NCI-H1048 (cell line): ENCODE measurements at regions not wholly inside any gene's neighbourhood (a gene's known extent, or its start where the extent isn't known, plus 50 kb on each side); places are given as distances from the start of the nearest gene placed in this dataset.

Experiments used
- DNase-seq: peaks from one replicate; lab custom pipeline; 2025; lab: John Stamatoyannopoulos, UW

DNA sequence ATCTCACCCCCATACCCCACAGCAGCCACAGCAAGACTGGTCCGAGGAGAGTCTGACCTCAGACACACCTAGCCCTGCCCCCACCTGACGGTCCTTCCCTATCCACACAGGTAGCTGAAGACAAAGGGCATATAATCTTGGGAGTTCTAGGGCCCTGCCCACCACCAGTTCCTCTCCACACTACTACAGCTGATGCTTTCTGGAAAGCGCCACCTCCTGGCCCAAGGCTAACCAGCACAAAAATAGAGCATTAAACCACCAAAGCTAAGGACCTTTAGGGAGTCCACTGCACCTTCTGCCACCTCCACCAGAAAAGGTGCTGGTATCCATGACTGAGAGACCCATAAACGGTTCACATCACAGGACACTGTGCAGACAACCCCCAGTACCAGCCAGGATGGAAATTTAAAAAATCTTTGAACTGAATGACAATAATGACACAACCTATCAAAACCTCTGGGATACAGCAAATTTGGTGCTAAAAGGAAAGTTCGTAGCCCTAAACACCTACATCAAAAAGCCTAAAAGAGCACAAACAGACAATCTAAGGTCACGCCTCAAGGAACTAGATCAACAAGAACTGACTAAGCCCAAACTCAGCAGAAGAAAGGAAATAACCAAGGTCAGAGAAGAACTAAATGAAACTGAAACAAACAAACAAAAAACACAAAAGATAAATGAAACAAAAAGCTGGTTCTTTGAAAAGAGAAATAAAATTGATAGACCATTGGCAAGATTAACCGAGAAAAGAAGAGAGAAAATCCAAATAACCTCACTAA, 122.1 kb upstream of the TPRG1 start:
- no peak for DNase-seq

GRCh38 chr3:189053322-189053721, 118.4 kb upstream of the TPRG1 start:
- no peak for DNase-seq

DNA sequence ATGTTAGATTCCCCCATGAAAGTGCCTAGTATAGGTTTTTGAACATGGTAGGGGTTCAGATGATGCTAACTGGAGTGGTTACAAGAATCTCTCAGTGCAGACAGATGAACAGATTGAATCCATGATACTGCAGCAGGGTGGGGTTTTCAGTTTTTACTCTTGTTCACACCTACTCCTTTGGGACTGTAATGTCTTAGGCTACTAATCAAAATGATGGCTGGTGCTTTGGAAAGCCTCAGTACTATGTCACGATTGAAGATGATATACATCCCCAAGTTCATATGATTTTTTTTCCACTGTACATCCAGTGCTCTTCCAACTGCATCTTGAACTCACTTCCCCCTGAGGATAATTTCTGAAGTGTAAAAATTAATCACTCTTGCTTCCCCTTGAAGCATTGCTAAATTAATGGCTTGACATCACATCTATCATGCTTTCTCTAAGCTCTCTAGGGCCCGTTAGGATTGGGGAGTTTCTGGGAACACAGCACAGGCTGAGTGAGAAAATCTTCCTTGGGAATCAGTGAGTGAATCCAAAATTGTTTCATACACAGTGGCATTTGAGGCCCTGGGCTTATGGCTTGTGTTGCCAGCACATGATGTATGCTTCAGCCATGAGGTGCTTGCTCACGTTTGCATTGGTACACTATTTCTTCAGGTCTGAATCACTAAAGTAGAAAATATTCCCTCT, 115.0 kb upstream of the TPRG1 start:
- no peak for DNase-seq

- no peak for DNase-seq
Measured at GRCh38 chr3:189057369-189057768, 114.4 kb upstream of the TPRG1 start.

GRCh38 chr3:189058071-189058470, 113.7 kb upstream of the TPRG1 start:
- no peak for DNase-seq

- no peak for DNase-seq
Measured at GRCh38 chr3:189070965-189071364, 100.8 kb upstream of the TPRG1 start.

DNA sequence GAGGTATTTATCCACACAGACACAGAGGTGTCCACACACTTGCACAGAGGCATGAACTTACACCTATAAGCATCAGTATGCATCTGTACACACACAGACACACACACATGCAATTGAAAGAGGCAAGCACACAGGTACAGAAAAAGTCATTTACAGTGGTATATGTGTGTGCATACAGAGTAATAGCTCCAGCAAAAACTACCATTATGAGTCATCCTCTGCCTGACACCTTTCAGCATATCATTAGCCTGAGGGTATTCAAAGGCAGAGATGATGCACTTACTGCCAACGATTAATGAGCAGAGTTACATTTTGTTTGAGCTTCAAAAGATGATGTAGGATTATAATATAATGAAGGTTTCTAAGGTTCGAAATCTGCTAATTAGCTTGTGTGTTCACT, 100.3 kb upstream of the TPRG1 start:
- no peak for DNase-seq

GRCh38 chr3:189076449-189076848, 95.3 kb upstream of the TPRG1 start:
- no peak for DNase-seq

DNA sequence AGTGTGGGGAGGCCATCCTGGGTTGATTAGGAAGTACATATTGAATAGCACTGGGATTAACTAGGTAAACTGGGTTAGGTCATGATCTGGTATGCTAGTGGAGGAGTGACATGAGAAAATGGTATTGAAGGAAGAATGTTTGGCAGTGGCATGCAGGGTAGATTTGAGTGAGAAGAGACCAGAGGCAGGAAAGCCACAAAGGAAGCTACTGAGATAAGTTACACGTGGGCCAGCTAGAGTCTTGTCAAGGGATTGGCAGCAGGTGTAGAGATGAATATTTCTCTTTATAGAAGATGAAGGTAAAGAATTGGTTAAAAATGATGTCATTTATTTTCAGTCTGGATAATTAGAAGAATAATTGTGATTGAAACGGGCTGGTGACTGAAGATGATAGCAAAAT, 91.0 kb upstream of the TPRG1 start:
- DNase-seq = no peak

DNA sequence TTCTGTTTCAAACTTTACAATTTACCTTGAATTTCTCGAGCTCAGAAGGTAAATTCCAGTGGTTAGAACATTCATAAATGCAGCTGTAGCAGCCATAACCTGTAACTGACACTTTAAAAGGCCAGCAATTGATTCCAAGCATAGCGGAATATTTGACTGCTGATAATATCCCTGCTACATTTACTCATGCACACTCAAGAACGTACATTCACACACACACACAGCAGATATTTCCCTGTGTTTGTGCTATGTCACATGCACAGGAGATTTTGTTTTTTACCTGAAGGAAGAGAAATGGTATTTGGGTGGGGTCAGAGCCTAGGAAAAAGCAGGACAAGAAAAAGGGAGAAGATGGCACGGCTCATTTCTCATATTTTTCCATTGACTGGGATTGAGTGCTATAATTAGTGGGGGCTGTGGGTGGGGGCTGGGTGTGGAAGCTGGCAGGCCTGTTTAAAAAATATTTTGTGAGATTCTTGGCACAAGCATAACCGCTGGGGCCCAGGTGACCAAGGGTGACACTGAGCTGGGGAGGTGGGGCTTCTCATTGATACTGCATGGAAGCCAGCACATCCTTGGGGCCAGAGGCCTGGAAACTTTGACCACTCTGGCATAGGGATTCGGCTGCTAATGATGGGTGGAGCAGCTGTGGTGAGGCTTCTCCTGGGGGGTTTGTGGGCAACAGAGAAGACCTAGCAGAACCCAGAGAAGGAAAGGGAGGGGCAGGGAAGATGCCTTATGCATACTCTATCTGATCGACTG, 88.9 kb upstream of the TPRG1 start:
- DNase-seq = no peak

- no peak for DNase-seq
Measured at GRCh38 chr3:189084620-189085019, 87.2 kb upstream of the TPRG1 start.

DNA sequence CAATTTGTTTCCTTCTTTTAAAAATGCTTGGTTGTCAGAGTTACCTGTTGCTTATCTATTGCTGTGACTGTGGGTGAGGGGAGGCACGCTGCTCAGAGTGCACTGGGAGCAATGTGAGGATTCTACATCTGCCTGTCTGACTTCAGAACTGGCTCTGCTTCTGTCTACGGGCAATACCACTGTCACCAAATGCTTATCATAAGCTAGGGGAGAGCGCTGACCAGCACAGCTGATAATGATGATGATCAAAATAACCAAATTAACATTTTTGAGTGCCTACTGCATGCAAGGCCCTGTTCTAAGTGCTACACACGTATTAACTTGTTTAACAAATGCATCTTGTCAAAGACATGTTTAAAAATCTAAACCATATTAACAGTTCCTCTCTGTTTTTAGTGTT, 79.2 kb upstream of the TPRG1 start:
- no peak for DNase-seq

- no peak for DNase-seq
Measured at GRCh38 chr3:189094539-189094938, 77.2 kb upstream of the TPRG1 start.

DNA sequence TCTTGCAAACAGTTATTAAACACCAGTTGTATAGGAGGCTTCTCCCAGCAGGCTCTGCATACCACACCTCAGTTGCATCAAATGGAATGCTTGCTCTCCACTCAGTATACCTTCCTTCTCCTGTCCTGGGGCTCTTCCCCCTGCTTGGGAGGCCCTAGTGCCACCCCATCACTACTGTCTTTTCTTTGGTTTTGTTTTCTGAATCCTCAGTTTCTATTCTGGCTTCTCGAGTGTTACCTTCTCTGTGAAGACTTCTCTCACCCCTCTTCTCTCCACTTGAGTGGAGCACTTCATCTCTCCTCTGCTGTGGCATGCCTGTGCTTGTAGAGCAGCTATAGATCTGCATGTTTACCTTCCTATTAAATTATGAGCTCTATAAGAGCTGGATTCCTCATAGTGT, 75.7 kb upstream of the TPRG1 start:
- no peak for DNase-seq

- no peak for DNase-seq
Measured at GRCh38 chr3:189099031-189099471, 72.7 kb upstream of the TPRG1 start.

DNA sequence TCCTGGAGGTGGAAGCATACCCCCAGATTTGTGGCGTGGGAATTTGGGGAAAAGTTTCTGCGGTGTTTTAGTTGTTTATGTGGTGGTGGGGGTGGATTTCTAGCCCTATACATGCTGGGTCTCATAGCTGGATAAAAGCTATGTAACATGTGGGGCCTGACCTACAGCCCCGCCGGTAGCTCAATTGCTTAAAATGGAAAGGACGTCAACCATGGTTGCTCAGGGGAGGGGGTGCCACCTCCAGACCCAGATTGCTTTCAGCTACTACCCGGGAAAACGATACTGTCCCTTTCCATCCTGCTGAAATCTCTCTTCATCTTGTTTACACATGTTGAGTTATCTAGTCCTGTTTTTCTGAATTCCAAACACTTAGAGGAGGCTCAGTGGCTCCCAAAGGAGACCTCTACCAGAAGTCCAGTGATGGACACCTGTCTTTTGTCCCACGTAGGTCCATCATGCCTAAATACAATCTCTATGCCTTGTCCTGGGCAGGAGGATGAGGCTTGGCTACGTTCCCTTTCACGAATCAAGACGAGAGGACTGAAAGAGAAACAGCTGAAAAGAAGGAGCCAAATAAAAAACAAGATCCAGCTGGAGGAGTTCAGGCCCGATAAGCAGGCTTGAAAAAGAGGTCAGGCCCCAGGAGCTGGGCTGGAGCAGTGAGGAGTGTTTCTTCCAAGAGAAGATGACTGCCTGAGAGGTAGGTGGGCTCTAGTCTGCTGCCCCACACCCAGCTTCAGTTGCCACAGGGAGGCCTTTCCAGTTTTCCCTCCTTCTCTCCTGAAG, 72.1 kb upstream of the TPRG1 start:
- no peak for DNase-seq

- no peak for DNase-seq
Measured at GRCh38 chr3:189100866-189101265, 70.9 kb upstream of the TPRG1 start.

DNA sequence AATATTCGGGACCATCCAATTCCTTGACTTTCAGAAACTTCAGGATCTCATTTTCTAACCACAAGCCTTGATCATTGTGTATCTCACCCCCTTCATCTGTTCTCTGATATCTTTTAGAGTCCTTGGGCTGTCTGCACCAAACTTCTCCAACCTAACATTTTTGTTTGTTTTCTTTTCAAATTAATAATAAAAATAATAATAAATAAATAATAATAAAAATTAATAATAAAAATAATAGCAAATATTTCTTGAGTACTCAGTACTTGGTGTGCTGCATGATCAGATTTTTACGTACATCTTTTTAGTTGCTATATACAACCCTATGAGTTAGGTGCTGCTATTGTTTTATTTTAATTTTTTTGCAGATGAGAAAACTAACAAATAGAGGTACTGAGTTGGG, 70.2 kb upstream of the TPRG1 start:
- DNase-seq = no peak

GRCh38 chr3:189103208-189103607, 68.6 kb upstream of the TPRG1 start:
- no peak for DNase-seq

DNA sequence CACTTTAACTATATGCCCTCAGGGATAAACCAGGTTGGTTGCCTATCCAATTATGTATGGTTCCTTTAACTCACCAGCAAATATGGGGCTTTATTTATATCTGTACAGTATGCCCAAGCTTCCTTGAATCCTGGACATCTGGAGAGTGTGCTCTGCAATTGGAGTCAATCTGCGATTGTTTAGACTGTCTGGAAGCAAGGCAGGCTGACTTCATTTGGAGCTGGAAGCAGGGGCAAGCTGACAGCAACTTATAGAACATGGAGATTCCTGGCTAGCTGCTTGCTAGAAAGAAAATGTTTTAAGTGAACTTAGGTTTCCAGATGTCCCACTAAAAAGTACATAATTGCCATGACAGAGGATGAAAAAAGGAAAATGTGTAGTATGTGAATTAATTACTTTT, 63.7 kb upstream of the TPRG1 start:
- DNase-seq = no peak

DNA sequence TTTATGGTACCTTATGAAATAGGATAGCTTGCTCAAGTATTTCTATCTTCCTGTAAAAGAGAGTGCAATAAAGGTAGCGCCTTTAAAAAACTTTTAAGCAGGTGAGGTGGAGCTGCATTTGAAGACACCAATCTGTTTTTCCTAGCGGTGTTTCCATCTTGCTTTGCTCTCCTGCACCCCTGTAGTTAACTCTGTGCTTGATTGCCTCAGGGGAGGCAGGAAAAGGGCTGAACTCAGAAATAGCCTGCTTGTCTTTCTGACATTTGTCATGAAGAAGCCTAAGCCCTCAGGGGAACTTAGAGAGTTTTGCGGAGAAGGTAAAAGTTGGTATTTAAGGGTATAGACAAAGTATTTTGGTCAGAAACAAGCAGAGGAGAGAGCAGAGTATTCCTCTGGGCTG, 63.0 kb upstream of the TPRG1 start:
- DNase-seq = no peak

GRCh38 chr3:189109145-189109544, 62.6 kb upstream of the TPRG1 start:
- no peak for DNase-seq
